GM12892 (cell line): ENCODE measurements at regions not wholly inside any gene's neighbourhood (a gene's known extent, or its start where the extent isn't known, plus 50 kb on each side); places are given as distances from the start of the nearest gene placed in this dataset.

Source experiments
- POLR2A ChIP-seq: IDR thresholded peaks from 2 replicates; pipeline ENCODE4 v1.6.1; 2011; ENCODE audit warnings: low read depth, low read length, control low read depth
- POLR2AphosphoS5 ChIP-seq: IDR thresholded peaks from 2 replicates; pipeline ENCODE4 v1.6.1; 2011; ENCODE audit warnings: low read depth, low read length, control low read depth

- TF ChIP-seq POLR2A: no peak
- no peak for TF ChIP-seq POLR2AphosphoS5
These were observed 328.7 kb upstream of the LRRC4C start for GRCh38 chr11:41788177-41788576.
